ENCODE measurements at regions not wholly inside any gene's neighbourhood (a gene's known extent, or its start where the extent isn't known, plus 50 kb on each side); places are given as distances from the start of the nearest gene placed in this dataset.

GRCh38 chr4:177201614-177202013 lies 108.1 kb upstream of the NEIL3 start:
- TF ChIP-seq CTCF (IDR thresholded peaks at IDR 0.05; ENCODE audit: low read depth, low read length, missing control alignments), result no peak
- no peak overlapping the region for H3K4me3 ChIP-seq (ENCODE audit: low read depth, low read length)
- no peak for DNase-seq (ENCODE audit: low read depth)

- no peak for DNase-seq (ENCODE audit: low read depth)
- H3K4me3 ChIP-seq (ENCODE audit: low read depth, low read length), result no peak overlapping the region
- TF ChIP-seq CTCF (IDR thresholded peaks at IDR 0.05; ENCODE audit: low read depth, low read length, missing control alignments), result no peak
These were observed 105.5 kb upstream of the NEIL3 start for GRCh38 chr4:177204126-177204525.

- no peak for DNase-seq (ENCODE audit: low read depth)
- no peak for TF ChIP-seq CTCF (IDR thresholded peaks at IDR 0.05; ENCODE audit: low read depth, low read length, missing control alignments)
- H3K4me3 ChIP-seq (ENCODE audit: low read depth, low read length), result no peak overlapping the region
These were observed 94.7 kb upstream of the NEIL3 start for GRCh38 chr4:177214935-177215334.

GRCh38 chr4:177220376-177220775 lies 89.3 kb upstream of the NEIL3 start:
- no peak for TF ChIP-seq CTCF (IDR thresholded peaks at IDR 0.05; ENCODE audit: low read depth, low read length, missing control alignments)
- DNase-seq (ENCODE audit: low read depth), result no peak
- H3K4me3 ChIP-seq (ENCODE audit: low read depth, low read length), result no peak overlapping the region

GRCh38 chr4:177222781-177223180 lies 86.9 kb upstream of the NEIL3 start:
- no peak overlapping the region for H3K4me3 ChIP-seq (ENCODE audit: low read depth, low read length)
- no peak for TF ChIP-seq CTCF (IDR thresholded peaks at IDR 0.05; ENCODE audit: low read depth, low read length, missing control alignments)
- DNase-seq (ENCODE audit: low read depth), result no peak

- no peak for TF ChIP-seq CTCF (IDR thresholded peaks at IDR 0.05; ENCODE audit: low read depth, low read length, missing control alignments)
- no peak for DNase-seq (ENCODE audit: low read depth)
- H3K4me3 ChIP-seq (ENCODE audit: low read depth, low read length), result no peak overlapping the region
These were observed 84.1 kb upstream of the NEIL3 start for GRCh38 chr4:177225605-177226004.

- no peak for TF ChIP-seq CTCF (IDR thresholded peaks at IDR 0.05; ENCODE audit: low read depth, low read length, missing control alignments)
- H3K4me3 ChIP-seq (ENCODE audit: low read depth, low read length), result no peak overlapping the region
- DNase-seq (ENCODE audit: low read depth), result no peak
These were observed 82.0 kb upstream of the NEIL3 start for GRCh38 chr4:177227636-177228035.
